AG04450 (cell line): ENCODE measurements at regions not wholly inside any gene's neighbourhood (a gene's known extent, or its start where the extent isn't known, plus 50 kb on each side); places are given as distances from the start of the nearest gene placed in this dataset.

Experiments
- CTCF ChIA-PET: fragments of 300-600, 350-600 bp; formaldehyde crosslinking; extraction: SDS; loops from one replicate; lab custom pipeline; 2022; ENCODE audit warnings: antibody characterized with exemption, inconsistent platforms; lab: Charles Lee
- POLR2A ChIA-PET: fragments of 350-600 bp; formaldehyde crosslinking; extraction: SDS; loops from one replicate; lab custom pipeline; 2021; ENCODE audit warnings: antibody characterized with exemption, inconsistent platforms; lab: Yijun Ruan, JAX
- DNase-seq: peaks from one replicate; pipeline ENCODE4 v3.0.0-alpha.2; 2011; ENCODE audit warnings: low read depth, low spot score
- H3K27ac ChIP-seq: one replicate; pipeline ENCODE4 v1.5.1; 2012; ENCODE audit warnings: low read depth, low read length, control low read depth
- H3K27me3 ChIP-seq: one replicate; pipeline ENCODE4 v1.6.0; 2012; ENCODE audit warnings: low read length; ENCODE audit not compliant: control insufficient read depth, insufficient read depth
- H3K4me3 ChIP-seq: 2 replicates; pipeline ENCODE4 v1.5.1; 2011; ENCODE audit warnings: mild to moderate bottlenecking, low read depth, low read length, control low read depth
- H3K9me3 ChIP-seq: 2 replicates; pipeline ENCODE4 v1.5.1; 2012; ENCODE audit warnings: low read length; ENCODE audit not compliant: control insufficient read depth, insufficient read depth
- TF ChIP-seq, protein P1 (sequence below): IDR thresholded peaks from 2 replicates; pipeline ENCODE4 v1.5.1; 2011; ENCODE audit warnings: low read depth, low read length, control low read depth, inconsistent platforms

DNA sequence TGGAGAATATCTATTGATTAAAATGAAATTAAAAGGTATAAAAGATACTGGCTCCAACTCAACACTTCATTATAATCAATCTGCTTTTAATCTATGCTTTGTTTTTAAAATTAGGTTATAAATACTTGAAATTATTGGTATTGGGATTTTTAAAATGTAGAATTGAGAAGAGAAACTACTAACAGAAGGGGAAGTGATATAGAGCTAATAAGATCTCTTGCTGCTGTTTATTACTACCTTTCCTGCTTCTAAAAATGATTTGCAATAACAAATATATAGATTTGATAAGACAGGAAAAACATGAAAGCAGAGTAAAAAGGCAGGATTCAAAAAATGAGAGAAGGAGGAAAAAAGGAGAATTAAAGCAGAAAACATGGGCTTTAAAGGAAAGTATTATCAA, 209.3 kb upstream of the NREP start:
- peaks cover 4% of the 10 kb centered on the region; the same call in 1 of the 2 replicates for H3K9me3 ChIP-seq
- TF ChIP-seq, protein P1, sequence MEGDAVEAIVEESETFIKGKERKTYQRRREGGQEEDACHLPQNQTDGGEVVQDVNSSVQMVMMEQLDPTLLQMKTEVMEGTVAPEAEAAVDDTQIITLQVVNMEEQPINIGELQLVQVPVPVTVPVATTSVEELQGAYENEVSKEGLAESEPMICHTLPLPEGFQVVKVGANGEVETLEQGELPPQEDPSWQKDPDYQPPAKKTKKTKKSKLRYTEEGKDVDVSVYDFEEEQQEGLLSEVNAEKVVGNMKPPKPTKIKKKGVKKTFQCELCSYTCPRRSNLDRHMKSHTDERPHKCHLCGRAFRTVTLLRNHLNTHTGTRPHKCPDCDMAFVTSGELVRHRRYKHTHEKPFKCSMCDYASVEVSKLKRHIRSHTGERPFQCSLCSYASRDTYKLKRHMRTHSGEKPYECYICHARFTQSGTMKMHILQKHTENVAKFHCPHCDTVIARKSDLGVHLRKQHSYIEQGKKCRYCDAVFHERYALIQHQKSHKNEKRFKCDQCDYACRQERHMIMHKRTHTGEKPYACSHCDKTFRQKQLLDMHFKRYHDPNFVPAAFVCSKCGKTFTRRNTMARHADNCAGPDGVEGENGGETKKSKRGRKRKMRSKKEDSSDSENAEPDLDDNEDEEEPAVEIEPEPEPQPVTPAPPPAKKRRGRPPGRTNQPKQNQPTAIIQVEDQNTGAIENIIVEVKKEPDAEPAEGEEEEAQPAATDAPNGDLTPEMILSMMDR = no peak
- ChIA-PET POLR2A (no interaction called here), CTCF (no interaction called here)
- DNase-seq = no peak
- no peak overlapping the region for H3K4me3 ChIP-seq
- H3K27ac ChIP-seq = no peak overlapping the region
- no peaks in the 10 kb centered on the region for H3K27me3 ChIP-seq

DNA sequence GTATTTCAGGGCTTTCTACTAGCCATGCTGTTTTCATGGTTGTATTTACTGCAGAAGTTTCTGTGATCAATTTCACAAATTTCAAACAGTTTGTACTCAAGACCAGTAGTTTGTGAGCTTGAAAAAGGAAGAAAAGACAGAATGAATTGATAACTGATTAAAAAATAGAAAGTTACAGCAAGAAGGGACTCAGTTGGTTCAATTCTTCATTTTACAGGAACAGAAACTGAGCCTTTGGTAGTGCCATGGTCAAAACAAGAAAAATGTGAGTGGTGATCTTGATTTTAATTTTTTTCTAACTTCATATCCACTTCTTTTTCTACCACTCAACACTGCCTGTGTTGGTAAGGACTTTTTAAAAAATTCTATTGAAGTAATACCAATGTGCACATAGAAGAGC, 206.6 kb upstream of the NREP start:
- TF ChIP-seq, protein P1 = no peak
- H3K27ac ChIP-seq = no peak overlapping the region
- POLR2A ChIA-PET = no interaction called here
- no peak for DNase-seq
- CTCF ChIA-PET = no interaction called here
- no peaks in the 10 kb centered on the region for H3K27me3 ChIP-seq
- peaks cover 4% of the 10 kb centered on the region; the same call in 1 of the 2 replicates for H3K9me3 ChIP-seq
- no peak overlapping the region for H3K4me3 ChIP-seq

DNA sequence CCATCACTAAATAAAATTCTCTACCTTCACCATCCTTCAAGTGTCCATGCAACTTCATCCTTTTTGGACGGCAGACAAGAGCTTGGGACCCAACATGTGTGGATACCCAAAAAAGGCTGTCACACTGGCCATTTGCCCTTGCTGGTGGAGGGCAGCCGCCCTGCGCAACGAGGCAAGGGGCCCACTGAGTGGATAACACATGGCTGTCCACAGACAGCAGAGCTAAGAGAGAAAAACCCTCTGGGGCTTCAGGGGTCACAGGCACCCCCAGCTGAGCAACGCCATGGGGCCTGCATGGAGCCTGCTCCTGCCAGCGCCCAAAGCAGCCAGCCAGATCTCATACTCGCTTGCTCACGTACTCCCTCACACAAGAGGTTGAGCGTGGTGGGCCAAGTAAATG, 205.9 kb upstream of the NREP start:
- POLR2A ChIA-PET = no interaction called here
- H3K4me3 ChIP-seq = no peak overlapping the region
- no peak for DNase-seq
- H3K27me3 ChIP-seq = no peaks in the 10 kb centered on the region
- CTCF ChIA-PET = interaction anchor here (1.0 kb wide), 1 partner anchor 11 kb away, joined by 3 read pairs; no protein-coding TSS in a partner anchor
- H3K9me3 ChIP-seq = peaks cover 4% of the 10 kb centered on the region; the same call in 1 of the 2 replicates
- TF ChIP-seq, protein P1 = no peak
- H3K27ac ChIP-seq = no peak overlapping the region

DNA sequence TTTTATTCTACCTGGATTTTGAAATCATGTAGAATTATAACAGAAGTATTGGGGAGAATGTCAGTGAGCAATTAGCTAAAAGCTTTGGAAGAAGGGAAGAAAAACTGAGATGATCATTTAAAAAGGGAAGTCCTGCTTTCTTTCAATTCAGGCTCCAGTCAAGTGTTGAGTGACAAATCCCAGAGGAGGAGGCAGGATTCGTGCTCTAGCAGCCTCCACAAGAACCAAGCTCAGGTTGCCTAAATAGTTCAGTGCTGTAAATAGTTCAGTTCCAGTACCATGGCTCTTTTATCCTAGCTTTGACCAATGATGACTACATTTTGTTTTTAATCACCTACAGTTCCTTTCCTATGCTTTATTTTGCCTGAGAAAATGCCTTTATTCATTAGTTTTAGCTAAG, 204.9 kb upstream of the NREP start:
- DNase-seq = no peak
- POLR2A ChIA-PET = no interaction called here
- H3K27ac ChIP-seq = no peak overlapping the region
- CTCF ChIA-PET = interaction anchor here (0.7 to 1.0 kb wide), 2 partner anchors 12 to 411 kb away, joined by 3 read pairs; no protein-coding TSS in a partner anchor
- no peak overlapping the region for H3K4me3 ChIP-seq
- TF ChIP-seq, protein P1 = no peak
- H3K9me3 ChIP-seq = peaks cover 4% of the 10 kb centered on the region; the same call in 1 of the 2 replicates
- no peaks in the 10 kb centered on the region for H3K27me3 ChIP-seq

DNA sequence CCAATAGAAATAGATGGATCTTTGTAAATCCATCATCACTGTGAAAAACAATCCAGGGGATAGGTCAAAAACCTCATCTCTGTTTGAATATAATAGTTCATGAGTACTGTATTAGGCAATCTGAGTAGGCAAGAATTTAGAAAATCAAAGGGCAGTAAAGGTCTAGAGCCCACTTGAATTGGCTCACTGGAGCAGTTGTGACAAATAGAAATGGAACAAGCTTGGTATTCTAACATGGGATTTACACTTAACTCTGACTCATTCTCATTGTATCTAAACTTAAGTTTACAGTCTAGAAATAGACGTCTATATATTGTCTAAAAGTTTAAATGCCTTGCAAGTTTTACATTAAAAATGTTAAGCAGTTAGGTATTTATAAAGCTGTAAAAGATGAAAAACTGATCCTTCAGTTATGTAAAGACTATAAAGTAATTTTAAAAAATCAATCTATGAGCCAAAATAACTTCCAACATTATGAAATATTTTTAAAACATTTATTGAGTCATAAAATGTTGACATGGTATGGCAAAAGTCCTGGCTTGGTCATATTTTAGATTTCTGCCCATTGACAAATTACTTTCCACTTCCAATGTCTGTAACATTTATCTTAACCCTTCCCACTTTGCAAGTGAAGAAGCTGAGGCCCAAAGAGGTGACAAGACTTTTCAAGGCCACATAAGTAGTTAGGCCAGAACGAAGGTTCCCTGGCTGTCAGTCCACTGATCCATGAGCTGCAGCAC, 203.7 kb upstream of the NREP start:
- Histone ChIP-seq H3K9me3 (peaks cover 4% of the 10 kb centered on the region; the same call in 1 of the 2 replicates), H3K27ac (no peak overlapping the region), H3K4me3 (no peak overlapping the region), H3K27me3 (no peaks in the 10 kb centered on the region)
- POLR2A ChIA-PET = no interaction called here
- no peak for DNase-seq
- CTCF ChIA-PET = no interaction called here
- TF ChIP-seq, protein P1 = no peak
